Stimulated activated CD8-positive, alpha-beta memory T cell treated with anti-CD3 and anti-CD28 coated beads, Interleukin-4, amount 100 ng/mL, for 1 hour (primary cell): ENCODE measurements at regions not wholly inside any gene's neighbourhood (a gene's known extent, or its start where the extent isn't known, plus 50 kb on each side); places are given as distances from the start of the nearest gene placed in this dataset.
"Not testable (repeated sequence)": the region's sequence is repeated elsewhere in the genome, so short reads cannot be mapped to it uniquely, and the experiment has no call there.

Experiments
- DNase-seq, 2 donors: peaks; one replicate each; pipeline ENCODE4 v3.0.0-alpha.2; 2020; ENCODE audit warnings: low read depth in 2 of 2, low spot score in 1 of 2

DNA sequence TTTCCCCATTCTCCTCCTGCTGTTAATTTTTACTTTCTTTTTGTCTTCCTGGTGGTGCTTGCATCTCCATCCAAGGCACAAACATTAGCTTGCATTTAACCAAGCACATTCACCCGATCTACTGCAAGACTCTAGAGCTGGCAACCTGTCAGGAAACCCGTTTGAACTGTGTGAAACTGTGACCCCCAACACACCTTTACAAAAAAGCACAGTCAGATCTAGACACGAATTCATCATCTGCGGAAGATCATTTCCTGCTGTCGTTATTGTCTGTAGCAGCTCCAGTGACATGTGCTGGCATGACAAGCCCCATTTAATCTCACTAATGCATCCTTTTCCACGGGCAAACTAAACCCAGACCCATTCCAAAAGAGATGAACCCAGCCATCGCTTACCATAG lies 340.5 kb downstream of the VRK1 start:
- no peak for DNase-seq

DNA sequence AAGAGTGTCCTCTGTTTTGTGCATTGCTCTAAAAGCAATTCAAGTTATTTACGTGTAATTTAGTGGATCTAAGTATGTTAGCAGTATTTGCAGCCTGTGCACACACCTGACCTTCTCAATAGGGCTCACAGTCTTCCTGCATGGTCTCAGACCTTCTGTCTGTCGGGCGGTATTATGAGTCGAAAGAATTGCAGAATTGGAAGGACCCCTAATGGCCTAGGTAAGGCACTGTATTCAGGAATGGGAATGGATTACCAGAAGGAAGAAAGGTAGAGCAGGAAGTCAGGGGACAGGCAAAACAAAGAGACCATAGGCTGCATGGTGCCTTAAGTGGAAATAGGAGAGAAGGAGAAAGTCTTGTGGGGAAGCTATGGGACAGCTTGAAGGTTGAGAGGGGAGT lies 341.6 kb downstream of the VRK1 start:
- no peak for DNase-seq

DNA sequence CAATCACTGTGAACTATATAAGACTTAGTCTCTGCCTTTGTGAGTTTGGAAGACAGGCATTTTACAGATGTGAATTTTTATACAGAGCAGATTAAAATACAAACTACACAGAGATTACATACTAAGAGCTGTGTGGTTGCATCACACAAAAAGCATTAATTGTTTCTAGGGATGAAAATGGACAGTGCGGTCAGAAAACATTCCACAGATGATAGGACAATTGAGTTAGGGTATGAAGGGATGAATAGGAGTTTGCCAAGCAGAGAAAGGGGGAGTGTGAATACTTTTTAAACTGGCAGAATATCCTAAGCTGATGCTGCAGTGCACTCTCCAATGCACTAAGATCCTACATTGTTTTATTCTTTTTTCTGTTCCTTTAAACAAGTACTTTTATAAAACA lies 345.8 kb downstream of the VRK1 start:
- DNase-seq, result no peak

DNA sequence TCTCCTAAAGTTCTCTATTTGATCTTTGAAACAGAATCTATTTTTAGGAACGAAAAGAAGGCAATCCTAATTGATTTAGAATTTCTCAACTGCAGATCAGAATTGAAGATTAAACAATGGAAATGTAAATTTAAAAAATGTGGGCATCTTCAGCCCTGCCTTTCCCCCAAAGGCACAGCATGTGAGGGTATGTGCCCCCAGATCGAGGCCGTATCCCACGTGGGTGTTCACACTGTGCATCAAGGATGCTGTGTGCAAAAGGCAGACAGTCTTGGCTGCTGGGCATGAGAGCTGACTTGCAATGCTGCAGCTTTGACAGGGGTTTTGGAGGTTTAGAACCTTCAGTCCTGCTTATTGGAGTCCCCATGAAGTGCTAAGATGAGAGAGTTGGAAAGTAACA lies 346.3 kb downstream of the VRK1 start:
- no peak for DNase-seq

DNA sequence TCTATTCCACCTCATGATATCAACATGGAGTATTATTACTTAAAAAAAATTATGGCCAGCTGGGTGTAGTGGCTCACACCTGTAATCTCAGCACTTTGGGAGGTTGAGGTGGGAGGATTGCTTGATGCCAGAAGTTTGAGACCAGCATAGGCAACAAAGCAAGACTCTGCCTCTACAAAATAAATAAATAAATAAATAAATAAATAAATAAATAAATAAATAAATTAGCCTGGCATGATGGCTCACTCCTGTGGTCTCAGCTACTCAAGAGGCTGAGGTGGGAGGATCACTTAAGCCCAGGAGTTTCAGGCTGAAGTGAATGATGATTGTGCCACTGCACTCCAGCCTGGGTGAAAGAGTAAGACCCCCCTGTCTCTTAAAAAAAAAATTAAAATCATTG lies 350.8 kb downstream of the VRK1 start:
- not testable (repeated sequence) for DNase-seq

DNA sequence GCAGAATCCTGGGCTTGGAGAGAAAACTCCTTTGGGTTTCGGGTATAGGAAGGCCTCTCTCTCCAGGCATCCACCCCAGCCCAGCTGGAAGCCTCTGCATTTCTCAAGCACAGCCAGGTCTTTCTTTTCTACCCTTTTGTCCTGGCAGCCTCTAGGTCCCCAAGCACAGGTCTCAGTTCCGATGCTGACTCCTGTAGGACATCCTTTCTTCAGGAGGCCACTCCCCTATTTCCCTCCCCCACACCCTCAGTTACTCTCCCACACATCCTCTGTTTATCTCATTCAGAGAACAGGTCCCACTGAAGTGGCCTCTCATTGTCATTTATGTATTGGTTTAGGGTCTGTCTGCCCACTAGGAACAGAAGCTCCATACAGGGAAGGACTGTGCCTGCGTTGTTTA lies 352.6 kb downstream of the VRK1 start:
- no peak for DNase-seq

DNA sequence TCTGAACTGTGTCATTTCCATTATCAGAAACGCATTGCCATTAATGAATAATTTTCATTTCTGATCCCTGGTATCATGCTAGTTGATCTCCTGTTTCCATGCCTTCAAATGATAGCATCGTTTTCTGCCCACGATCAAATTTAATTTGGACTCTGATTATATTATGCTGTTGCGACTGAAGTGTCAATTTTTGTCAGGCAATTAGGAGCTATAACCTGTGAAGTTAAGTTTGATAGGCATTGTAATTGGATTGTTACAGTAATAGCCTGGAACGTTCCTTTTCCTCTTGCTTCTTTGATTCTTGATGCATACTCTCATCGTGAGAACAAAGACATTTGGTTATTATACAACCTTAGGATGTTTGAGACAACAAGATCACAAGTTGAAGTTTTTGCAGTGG lies 356.3 kb downstream of the VRK1 start:
- no peak for DNase-seq

DNA sequence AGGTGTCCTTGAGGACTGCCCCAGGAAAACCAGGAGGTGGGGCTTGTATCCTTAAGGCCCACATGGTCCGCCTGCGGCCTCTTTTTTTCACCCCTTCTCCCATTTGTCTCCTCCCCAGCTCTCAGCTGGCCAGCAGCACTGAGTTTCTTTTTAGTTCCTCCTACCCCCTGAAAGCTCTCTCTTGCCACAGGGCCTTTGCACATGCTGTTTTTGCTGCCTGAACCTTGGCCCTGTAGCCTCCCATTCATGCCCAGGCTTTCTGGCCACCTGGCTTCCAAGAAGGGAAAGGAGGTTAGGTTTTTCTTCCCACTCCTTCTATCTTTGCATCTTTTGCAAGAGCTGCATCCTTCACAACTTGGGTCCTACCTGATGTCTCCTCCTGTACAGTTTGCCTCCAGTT lies 358.1 kb downstream of the VRK1 start:
- DNase-seq, result no peak

DNA sequence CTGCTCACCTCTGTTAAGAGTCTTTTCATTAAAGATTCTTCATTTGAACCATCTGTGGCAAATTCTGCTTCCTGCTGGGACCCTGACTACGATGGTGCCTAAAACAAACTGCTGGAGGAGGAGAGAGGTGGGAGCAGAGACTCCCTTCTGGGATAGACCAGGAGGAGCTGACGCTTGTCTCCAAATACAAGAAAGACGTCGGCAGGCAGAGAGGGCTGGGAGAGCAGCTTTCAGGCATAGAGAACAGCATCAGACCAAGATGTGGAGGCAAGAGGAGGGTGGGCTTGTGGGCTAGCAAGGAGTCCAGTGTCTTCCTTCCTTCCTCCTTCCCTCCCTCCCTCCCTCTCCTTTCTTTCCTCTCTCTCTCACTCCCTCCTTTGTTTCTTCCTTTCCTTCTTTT lies 358.6 kb downstream of the VRK1 start:
- DNase-seq, result no peak

DNA sequence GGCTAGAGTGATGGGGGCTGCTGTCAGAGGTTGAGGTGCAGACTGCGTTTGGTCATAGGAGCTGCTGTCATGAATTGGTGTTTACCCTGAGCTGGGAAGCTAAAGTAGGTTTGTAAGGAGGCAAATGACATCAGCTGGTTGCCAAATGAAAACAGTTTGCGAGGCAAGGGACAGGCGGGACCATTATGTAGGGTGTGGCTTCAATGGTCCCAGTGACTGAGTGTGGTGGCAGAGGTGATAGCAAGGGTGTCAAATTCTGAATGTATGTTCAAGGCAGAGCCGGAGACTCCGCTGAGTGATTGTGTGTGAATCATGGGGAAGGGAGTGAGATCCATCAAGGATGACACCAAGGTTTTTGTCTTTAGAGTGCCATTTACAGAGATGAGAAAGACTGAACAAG lies 359.5 kb downstream of the VRK1 start:
- no peak for DNase-seq

DNA sequence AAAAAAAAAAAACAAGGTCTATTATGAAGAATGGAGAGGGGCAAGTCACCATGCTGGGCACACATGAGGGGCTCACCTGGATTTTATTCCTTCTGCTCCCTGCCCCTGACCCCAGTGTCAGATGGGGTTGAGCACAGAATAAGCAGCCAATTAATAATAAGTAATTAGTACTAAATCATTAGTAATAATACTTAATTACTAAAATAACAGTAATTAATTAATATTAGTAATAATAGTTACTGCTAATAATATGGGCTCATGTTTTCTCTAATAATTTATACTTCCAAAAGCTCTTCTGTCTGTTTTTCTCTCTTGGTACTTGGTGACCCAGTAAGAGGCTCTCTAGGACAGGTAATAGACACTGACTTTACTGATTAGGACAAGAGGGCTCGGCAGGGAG lies 360.9 kb downstream of the VRK1 start:
- DNase-seq, result no peak

DNA sequence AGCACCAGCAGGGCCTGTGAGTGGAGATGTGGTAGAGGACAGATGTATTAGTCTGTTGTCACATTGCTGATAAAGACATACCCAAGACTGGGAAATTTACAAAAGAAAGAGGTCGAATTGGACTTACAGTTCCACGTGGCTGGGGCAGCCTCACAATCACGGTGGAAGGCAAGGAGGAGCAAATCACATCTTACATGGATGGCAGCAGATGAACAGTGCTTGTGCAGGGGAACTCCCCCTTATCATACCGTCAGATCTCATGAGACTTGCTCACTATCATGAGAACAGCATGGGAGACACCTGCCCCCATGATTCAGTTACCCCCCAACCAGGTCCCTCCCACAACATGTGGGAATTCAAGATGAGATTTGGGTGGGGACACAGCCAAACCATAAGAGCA lies 361.9 kb downstream of the VRK1 start:
- no peak for DNase-seq

DNA sequence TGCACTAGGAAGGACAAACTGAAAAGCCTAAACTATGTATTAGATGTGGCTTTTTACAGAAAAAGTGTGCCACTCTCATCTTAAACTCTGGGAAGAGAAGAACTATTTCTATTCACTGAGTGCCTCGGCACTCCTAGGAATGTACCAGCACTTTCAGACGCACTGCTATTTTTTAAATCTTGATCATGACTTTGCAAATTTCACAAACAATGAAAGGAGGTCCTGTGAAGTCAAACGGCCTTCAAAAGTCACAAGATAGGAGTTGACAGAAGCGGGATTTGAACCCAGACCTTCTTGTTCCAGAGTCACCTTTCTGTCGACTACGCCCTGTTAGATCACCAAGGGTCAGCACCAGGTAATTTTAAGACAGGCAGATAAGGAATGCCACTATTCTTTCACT lies 365.4 kb downstream of the VRK1 start:
- no peak for DNase-seq

DNA sequence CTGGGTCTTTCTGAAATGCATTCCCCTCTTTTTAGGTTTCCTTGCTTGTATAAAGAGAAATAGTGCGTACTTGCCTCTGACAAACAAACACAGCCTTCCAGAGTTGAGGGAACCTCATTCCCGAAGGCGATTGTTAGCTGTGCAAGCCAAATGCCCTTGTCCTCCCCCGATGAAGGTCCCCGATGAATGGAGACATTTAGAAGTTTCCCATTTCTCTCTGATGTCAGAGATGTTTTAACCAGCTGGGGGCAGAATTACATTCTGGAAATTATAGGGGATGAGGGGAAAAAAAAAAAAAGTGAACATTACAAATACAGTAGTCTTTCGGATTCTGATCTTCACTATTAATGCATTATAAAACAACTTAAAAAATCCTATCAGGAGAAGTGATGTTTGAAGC lies 366.8 kb downstream of the VRK1 start:
- no peak for DNase-seq

DNA sequence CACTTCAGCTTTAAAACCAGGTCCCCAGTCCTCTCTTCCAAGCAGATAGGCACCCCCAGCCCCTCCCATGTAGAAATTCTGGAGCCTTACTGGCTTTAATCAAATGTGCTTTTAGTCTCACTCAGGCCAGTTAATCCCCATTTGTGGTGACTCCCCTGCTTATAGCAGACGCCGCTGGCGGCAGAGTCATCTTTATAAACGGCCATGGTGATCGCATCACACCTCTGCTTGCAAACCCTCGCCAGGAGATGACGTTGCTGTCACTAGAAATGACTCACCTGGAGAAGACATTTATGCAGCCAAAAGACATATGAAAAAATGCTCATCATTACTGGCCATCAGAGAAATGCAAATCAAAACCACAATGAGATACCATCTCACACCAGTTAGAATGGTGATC lies 369.3 kb downstream of the VRK1 start:
- DNase-seq, result no peak

DNA sequence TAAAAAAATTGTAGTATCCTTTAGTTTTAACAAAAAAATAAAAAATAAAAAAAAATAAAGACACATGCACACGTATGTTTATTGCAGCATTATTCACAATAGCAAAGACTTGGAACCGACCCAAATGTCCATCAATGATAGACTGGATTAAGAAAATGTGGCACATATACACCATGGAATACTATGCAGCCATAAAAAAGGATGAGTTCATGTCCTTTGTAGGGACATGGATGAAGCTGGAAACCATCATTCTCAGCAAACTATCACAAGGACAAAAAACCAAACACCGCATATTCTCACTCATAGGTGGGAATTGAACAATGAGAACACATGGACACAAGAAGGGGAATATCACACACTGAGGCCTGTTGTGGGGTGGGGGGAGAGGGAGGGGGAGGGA lies 370.4 kb downstream of the VRK1 start:
- DNase-seq, result not testable (repeated sequence)

DNA sequence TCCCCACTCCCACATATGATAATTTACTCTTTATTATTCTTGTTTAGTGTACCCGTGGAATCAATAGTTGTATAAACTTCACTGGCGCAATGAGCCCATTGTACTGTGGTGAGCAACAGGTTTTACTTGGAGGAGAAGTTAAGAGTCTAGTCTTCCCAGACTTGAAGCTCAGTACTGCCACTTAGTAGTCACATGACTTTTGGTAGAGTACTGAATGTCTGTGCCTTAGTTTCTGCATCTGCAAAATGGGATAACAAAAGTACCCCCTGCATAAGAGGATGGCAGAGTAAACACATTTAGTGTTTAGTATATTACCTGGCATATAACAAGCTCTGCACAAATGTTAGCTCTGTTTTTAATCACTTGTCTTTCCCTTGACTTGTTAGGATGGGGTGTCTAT lies 375.5 kb downstream of the VRK1 start:
- no peak for DNase-seq

DNA sequence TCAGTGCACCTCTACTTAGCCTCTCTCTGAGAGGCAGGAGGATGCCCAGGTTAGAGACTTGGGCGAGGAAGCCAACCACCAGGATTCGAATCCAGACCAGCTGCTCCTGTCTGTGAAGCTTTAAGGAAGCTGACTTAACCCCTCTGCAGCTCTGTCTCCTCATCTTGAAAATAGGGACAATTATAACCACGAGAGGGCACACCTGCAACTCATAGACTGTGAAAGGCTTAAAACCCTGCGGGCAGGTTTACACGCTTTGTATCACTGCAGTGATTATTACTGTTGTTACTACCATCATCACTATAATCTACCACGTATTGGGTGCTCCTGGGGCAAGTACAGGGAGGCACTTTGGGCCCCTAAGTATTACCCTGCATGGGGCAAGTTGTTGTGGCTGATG lies 379.8 kb downstream of the VRK1 start:
- no peak for DNase-seq

DNA sequence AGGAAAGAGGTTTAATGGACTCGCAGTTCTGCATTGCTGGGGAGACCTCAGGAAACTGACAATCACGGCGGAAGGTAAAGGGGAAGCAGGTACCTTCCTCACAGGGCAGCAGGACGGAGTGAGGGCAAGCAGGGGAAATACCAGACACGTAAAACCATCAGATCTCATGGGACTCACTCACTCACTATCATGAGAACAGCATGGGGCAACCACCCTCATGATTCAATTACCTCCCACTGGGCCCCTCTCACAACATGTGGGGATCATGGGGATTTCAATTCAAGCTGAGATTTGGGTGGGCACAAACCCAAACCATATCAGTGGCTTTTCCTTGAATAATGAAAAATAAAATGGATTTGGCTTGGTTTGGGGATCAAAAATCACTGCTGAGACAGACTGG lies 380.5 kb downstream of the VRK1 start:
- no peak for DNase-seq

DNA sequence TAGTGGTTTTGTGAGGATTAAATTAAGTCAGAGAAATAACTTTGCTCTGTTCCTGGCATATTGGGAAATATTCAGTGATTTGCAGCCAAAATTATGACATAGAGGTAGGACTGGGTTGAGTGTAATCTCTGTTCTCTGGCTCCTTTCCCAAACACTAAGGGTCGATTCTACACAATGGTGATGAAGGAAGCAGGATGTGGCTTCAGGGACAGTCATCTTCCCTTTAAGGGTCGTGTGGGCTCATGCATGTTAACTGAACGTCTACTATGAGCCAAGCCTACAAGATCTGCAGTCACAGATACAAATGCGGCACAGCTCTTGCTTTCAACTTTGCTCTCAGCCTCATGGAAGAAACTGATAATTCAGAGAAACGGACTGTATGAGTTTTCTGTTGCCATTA lies 381.6 kb downstream of the VRK1 start:
- DNase-seq, result no peak

DNA sequence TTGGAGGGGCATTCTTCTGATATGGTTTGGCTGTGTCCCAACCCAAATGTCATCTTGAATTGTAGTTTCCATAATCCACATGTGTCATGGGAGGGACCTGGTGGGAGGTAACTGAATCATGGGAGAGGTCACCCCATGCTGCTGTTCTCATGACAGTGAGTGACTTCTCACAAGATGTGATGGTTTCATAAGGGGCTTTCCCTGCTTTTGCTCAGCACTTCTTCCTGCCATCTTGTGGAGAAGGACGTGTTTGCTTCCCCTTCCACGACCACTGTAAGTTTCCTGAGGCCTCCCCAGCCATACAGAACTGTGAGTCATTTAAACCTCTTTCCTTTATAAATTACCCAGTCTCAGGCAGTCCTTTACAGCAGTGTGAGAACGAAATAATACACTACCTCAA lies 382.4 kb downstream of the VRK1 start:
- DNase-seq, result no peak

DNA sequence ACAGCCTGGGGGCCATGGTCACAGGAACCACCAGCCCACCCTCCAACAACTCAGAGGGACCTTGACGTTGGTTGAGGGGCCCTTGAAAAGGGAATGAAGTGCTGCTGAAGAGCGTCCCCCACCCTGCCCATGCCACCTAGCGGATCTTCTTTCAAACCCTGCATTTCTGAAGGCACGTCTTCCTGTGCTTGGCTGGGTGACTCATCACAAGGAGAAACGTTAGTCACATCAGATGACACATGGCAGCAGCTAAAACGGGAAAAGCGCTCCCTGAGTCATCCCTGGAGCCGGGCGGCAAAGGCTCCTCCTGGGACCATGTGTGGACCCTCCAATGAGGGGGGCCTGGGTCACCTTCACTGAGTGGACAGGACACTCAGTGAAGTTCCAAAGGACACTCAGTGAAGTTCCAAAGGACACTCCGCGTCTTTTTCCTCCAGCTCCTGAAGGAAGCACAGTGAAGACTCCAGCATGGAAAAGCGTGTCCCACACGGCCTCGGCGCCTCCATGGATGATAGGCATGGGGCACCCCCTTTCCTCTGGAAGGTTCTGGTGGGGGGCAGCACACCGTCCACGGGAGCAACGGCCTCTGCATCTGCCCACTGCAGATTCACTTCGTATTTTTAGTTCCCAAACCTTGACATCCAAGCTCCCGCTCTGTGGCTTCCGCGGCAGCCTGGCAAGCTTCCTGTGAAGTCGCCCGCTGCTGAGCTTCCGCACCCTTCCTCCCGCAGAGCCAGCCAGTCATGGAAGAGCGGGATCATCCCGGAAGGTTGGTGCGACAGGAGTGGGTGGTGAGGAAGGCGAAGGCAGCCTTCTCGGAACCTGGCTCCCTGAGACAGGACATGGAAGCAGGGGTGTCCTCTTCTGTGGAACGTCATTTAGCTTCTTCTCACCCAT lies 383.4 kb downstream of the VRK1 start:
- no peak for DNase-seq

DNA sequence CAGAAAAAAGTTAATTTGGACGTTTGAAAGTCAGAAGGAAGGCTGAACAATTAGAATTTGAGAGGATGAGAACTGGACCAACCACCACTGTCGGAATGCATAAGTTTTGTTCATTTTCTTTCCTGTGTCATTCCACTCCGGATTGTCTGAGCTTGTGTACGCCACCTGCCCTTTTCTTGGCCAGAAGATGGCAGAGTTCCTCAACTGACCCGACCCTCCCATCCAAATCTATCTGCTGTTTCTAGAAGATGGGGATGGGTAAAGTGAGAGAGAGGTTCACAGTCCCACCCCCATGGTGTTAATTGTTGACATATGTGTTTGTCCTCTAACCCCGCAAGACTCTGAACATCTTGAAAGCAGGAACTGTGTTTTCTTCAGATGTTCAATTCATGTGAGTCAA lies 388.0 kb downstream of the VRK1 start:
- no peak for DNase-seq
